GM12865 (cell line): ENCODE measurements at regions not wholly inside any gene's neighbourhood (a gene's known extent, or its start where the extent isn't known, plus 50 kb on each side); places are given as distances from the start of the nearest gene placed in this dataset.
"Not testable (repeated sequence)": the region's sequence is repeated elsewhere in the genome, so short reads cannot be mapped to it uniquely, and the experiment has no call there.

Source experiments
- DNase-seq: peaks from one replicate; pipeline ENCODE4 v3.0.0; 2010; ENCODE audit warnings: low read depth
- H3K4me3 ChIP-seq: 2 replicates; pipeline ENCODE4 v1.5.1; 2011; ENCODE audit warnings: mild to moderate bottlenecking, low read depth, low read length, control low read depth
- TF ChIP-seq, protein P1 (sequence below): IDR thresholded peaks from 2 replicates; pipeline ENCODE4 v1.5.1; 2011; ENCODE audit warnings: low read length, control low read depth, low read depth, inconsistent platforms; ENCODE audit not compliant: insufficient read depth; ENCODE audit errors: missing control alignments

GRCh38 chr7:131665021-131665420 is 108.6 kb upstream of the PODXL start:
- TF ChIP-seq, protein P1, sequence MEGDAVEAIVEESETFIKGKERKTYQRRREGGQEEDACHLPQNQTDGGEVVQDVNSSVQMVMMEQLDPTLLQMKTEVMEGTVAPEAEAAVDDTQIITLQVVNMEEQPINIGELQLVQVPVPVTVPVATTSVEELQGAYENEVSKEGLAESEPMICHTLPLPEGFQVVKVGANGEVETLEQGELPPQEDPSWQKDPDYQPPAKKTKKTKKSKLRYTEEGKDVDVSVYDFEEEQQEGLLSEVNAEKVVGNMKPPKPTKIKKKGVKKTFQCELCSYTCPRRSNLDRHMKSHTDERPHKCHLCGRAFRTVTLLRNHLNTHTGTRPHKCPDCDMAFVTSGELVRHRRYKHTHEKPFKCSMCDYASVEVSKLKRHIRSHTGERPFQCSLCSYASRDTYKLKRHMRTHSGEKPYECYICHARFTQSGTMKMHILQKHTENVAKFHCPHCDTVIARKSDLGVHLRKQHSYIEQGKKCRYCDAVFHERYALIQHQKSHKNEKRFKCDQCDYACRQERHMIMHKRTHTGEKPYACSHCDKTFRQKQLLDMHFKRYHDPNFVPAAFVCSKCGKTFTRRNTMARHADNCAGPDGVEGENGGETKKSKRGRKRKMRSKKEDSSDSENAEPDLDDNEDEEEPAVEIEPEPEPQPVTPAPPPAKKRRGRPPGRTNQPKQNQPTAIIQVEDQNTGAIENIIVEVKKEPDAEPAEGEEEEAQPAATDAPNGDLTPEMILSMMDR: no peak
- no peak for DNase-seq
- no peak overlapping the region for H3K4me3 ChIP-seq

- no peak overlapping the region for H3K4me3 ChIP-seq
- TF ChIP-seq, protein P1: no peak
- DNase-seq: no peak
Measured at GRCh38 chr7:131664570-131664969, 108.1 kb upstream of the PODXL start.

DNA sequence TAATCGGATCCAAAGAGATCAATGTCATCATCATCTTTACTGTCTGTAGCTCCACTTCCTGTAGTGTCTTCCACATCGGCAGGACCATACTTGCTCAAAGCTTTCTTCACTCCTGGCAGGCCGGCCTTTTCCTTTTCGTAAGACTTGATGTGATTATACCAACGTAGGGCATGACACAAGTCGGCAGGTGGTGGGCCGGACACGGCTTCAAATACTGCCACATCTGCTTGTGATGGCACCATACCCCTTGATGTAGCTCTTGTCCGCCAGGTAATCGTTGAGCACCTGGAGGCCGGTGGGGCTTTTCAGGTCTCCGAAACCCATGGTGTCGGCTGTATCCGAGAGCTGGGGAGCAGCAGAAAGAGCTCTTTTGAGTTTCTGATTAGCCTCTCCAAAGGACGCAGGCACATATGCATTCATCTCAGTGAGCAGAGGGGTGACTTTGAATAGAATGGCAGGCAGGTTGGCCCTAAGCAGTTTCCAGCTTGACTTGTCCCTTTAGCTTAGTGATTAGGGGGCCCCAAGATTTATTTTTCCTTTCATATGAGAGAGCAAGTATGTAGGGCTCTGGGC is 106.0 kb upstream of the PODXL start:
- not testable (repeated sequence) for H3K4me3 ChIP-seq, DNase-seq

GRCh38 chr7:131657881-131658280 is 101.5 kb upstream of the PODXL start:
- no peak overlapping the region for H3K4me3 ChIP-seq

GRCh38 chr7:131656980-131657723 is 100.7 kb upstream of the PODXL start:
- H3K4me3 ChIP-seq: no peak overlapping the region
- TF ChIP-seq, protein P1: no peak
- no peak for DNase-seq

More at GRCh38 chr7:131657881-131658280, 101.5 kb upstream of the PODXL start:
- TF ChIP-seq, protein P1: no peak
- no peak for DNase-seq

DNA sequence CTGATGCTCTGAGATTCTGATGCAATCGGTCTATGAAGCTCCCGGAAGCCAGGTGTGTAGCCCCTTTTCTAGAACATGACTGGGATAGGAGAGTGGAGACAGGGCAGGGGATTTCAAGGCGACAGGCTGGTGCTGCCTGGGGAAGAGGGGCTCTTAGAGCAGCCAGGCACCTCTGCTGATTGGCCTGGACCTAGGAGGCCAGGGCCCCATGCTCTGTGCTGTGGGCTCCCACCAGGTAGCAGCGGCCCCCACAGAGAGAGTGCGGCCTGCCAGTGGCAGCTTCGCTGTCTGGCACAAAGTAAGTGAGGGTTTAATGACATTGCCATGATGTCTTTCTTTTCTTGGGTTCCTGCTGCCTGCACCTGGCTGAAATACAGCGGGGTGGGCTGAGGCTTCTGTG is 99.4 kb upstream of the PODXL start:
- H3K4me3 ChIP-seq: no peak overlapping the region
- no peak for DNase-seq
- TF ChIP-seq, protein P1: no peak

DNA sequence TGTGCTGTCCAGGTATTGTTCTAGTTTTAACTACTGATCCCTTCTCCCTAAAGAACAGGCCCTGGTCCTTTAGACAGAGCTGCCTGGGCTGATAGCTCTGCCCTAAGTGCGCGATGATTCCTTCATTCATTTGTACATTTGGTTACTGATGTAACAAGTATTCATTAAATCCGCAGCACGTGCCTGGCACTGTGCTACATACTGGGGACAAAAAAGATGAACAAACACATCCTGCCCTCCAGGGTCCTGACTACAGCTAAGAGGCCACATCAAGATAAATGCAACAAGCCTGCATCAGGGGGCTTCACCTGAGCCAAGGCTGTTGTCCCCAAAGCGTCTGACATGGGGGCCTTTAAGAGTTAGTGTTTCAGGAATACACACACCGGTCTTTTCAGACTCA is 99.0 kb upstream of the PODXL start:
- TF ChIP-seq, protein P1: no peak
- no peak overlapping the region for H3K4me3 ChIP-seq
- no peak for DNase-seq
